CD4-positive, alpha-beta T cell treated with Interleukin-1 beta for 1 hour (primary cell): ENCODE measurements at regions not wholly inside any gene's neighbourhood (a gene's known extent, or its start where the extent isn't known, plus 50 kb on each side); places are given as distances from the start of the nearest gene placed in this dataset.
"Not testable (repeated sequence)": the region's sequence is repeated elsewhere in the genome, so short reads cannot be mapped to it uniquely, and the experiment has no call there.

Source experiments
- DNase-seq, 2 donors: peaks; one replicate each; pipeline ENCODE4 v3.0.0-alpha.2; 2020 to 2022

DNA sequence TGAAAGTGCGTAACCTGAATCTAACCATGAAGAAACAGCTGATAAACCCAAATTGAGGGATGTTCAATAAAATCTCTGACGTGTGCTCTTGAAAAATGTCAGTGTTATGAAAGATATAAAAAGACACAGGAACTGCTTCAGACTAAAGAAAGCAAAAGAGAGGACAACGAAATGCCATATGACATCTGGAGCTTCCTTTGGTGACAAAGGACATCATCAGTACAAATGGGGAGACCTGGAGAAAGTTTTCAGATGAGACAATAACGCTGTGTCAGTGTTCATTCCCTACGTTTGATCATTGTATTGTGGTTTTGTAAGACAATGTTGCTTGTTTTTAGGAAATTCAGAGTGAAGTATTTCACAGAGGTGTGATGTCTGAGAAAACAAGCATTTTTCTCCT, 125.9 kb upstream of the MAP1LC3B2 start:
- no peak for DNase-seq

DNA sequence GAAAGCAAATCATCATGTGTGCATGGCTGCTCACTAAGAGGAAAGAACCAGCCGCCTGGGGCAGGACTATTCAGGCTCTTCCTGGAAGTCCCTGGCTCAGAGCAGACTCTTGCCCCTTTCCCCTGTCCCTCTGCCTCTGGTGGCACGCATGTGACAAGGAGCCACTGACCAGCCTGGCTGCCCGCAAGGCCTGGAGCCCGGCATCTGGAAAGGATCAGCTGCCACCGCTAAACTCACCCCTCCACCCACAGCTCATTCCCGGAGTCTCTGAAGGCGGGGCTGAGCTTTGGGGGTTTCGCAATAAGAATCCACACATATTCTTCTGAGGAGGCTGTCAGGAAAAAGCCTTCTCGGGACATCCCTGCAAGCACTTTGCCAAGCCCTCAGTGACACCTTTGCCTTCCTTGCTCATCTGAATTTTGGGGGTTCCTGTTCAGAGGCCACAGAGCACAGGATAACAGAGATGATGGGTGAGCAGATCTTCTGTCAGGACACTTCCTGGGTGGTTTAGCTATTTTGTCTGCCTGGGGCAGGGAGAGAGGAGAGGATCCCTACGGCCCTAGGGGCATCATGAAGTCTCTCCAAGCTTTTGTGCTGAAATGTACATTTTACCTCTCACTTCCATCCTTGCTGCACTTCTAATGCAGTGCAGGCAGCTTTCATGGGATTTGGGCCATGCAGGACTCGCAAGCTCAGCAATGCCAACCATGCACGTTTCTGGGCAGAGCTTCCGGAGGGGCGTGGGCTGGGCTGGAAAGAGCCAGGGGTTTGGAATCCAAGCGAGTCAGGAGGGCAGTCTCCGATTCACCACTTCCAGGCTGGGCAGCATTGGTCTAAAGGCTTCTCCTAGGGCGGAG, 124.8 kb upstream of the MAP1LC3B2 start:
- DNase-seq: peak in 1 of 2 donors; percentile 15

DNA sequence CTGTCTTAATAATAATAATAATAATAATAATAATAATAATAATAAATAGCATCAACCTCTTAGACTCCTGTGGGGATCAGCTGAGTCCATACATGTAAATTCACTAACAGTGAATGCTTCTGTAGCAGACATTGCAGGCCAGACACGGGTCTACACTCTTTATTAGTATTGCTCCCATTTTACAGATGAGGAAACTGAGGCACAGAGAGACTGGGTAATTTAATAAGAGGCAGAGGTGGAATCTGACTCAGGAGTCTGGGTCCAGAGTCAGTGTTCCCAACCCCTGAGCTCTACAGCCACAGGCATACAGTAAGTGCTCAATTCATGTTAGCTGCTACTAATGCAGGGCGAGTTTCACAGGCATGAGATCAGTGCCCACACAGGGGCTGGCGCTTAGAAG, 123.2 kb upstream of the MAP1LC3B2 start:
- no peak for DNase-seq

DNA sequence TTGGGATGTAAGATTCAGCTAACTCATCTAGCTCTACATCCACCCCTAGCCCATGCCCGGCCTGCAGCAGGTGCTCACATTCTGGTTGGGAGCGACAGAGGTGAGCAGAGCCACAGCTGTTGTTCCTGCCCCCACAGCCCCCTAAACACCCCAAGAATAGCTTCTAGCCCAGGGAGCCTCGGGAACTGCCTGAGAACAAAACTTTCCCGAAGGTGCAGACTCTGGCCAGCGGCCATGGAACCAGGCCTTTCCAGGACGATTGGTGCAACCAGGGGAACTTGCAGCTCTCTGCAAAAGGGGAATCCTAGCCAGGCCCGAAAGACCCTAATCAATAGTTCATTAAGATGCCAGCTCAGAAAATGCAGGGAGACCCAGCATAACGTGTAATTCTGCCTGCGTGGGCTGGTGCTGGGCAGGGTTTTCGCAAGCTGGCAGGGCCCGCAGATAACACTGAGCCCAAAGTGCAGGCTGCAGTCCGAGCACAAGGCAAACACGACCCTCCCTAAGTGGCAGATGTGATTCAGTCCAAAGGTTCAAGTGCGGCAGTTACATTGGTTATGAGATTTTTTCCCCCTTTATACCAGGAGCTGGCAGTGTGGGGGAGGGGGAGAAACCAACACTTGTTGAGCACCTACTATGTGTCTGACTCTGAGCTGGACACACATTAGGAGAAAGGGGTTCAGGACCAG, 122.5 kb upstream of the MAP1LC3B2 start:
- no peak for DNase-seq

DNA sequence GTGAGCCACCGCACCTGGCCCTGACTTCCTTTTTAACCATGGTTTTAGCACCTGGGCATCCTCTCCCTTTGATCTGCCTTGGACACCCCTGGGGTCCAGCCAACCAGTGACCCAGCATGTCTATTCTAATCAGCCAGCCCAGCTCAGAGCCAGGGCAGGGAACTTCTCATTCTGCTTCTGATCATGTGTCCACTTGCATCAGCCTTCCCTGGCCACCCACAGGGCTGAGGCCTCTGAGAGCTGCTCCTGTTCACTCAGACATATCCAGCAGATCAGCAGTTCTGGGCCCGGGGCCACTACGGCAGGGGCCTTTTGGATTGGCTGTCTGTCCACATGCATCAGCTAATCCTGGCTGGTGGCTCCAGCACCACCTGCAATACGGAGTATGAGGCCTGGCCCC, 117.9 kb upstream of the MAP1LC3B2 start:
- DNase-seq: peak in 1 of 2 donors; percentile 11

DNA sequence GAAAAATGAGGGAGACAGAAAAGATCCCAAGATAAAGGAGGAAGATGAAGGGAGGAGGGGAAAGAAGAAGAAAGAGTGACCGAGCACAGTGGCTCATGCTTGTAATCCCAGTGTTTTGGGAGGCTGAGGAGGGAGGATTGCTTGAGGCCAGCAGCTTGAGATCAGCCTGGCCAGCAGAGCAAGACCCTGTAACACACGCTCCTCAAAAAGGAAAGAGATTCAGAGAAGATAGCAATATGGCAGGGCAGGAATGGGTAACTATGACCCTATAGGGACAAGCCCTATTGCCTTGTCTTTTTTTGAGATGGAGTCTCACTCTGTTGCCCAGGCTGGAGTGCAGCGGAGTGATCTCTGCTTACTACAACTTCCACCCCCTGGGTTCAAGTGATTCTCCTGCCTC, 116.9 kb upstream of the MAP1LC3B2 start:
- no peak for DNase-seq

DNA sequence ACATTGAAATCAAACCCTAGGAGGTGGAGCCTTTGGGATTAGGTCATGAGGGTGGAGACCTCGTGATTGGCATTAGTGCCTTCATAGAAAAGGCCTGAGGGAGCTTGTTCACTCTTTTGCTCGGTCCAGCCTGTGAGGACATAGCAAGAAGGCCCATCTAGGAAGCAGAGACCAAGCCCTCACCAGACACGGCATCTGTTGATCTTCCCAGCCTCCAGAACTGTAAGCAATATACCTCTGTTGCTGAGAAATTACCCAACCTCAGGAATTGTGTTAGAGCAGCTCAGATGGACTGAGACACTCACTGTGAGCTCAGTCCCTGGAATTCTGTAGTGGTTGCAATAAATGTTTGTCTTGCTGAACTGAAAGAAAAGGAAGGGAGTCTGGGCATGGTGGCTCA, 116.2 kb upstream of the MAP1LC3B2 start:
- DNase-seq: no peak

DNA sequence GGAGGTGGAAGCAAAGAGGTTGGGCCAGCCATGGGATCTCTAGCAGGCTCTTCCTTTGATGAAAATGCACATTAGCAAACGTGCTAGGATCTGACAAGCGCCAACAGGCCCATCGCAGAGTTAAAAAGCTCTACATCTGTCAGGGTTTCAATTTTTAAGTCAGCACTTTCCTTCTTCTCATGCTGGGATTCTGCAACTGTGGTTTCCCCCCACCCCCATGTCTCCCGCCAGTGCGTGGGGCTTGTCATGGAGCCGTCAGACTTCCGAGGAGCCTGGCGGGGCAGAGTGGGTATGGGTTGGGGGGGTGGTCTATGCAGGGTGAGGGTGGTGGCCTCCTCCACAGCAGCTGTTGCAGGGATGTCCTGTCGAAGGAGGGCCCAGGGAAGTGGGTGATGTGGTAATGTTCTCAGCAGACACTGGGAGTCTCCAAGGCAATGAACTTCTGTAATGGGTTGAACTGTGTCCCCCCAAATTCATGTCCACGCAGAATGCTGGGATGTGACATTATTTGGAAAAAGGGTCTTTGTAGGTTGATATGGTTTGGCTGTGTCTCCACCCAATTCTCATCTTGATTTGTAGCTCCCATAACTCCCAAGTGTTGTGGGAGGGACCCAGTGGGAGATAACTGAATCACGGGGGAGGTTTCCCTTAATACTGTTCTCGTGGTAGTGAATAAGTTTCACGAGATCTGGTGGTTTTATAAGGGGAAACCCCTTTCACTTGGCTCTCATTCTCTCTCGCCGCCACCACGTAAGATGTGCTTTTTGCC, 115.2 kb upstream of the MAP1LC3B2 start:
- DNase-seq: peak in 1 of 2 donors; percentile 19

DNA sequence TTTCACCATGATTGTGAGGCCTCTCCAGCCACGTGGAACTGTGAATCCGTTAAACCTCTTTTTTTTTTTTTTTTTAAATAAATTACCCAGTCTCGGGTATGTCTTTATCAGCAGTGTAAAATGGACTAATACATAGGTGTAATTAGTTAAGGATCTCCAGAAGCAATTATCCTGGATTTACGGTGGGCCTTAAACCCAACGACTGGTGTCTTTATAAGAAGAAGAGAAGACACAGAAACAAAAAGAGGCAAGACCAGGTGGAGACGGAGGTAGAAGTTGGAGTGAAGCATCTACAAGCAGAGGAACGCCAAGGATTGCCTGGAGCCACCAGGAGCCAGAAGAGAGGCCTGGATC, 114.6 kb upstream of the MAP1LC3B2 start:
- DNase-seq: no peak

DNA sequence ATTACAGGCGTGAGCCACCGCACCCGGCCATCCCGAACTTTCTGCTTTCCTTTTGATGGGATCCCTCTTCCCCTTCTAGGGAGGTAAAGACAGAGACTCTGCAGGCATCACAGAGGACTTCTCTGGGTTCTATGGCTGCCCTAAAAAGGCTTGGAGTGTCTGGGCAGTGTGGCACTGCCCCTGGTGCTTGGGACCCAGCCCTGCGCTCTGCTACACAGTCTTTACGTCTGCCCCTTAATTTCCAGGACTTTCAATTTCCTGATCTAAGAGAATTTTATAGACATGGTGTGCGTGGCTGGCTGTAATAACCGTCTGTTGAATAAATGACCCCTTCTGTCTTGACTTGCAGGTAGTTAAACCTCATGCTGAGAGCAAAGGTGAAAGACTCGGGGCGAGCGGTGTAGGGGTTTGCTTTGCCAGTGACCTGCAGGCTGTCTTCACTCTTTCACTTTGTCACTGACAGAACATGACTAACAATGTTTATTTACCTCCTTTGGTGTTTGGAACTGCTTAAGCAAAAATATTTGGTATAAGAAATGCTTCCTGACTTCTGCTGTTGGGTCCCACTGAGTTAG, 110.9 kb upstream of the MAP1LC3B2 start:
- DNase-seq: no peak

DNA sequence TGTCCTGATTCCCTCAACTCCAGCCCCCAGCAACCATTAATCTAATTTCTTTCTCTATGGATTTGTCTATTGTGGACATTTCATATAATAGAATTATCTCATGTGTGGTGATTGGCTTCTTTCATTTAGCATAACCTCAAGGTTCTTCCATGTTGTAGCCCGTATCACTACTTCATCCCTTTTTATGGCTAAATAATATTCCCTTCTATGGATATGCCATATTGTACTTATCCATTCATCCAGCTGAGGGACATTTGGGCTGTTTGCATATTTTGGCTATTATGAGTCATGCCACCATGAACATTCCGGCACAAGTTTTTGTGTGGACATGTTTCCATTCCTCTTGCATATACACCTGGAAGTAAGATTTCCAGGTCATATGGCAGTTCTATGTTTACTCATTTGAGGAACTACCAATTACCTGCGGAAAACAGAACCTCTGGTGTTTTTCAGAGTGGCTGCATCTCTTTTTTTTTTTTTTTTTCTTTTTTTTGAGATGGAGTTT, 108.7 kb upstream of the MAP1LC3B2 start:
- no peak for DNase-seq

DNA sequence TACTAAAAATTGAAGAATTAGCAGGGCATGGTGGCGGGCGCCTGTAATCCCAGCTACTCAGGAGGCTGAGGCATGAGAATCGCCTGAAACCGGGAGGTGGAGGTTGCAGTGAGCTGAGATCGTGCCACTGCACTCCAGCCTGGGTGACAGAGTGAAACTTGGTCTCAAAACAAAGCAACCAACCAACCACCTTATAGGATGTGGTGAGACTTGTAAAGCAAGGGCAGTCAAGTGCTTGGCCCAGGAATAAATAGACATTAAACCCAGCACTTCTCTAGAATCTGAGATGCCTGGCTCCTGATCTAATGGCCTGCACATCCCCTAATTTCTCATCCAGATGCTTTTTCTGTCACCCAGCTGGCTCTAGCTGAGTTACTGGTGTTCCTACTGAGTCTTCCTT, 106.2 kb upstream of the MAP1LC3B2 start:
- not testable (repeated sequence) for DNase-seq

DNA sequence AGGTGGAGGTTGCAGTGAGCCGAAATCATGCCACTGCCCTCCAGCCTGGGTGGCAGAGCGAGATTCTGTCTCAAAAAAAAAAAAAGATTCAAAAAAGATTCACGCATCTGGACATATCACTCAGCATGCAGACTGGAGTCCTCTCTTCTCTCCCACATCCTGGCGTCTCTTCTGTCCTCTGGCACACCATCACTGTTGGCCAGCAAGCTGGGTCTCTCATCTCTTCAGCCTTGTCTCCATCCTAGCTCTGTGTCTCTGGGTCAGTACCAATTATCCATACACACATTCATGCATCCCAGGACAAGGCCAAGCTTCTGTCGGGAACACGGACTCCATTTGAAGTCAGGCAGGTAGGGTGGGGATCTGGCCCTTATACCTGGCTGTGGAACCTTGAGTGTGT, 105.5 kb upstream of the MAP1LC3B2 start:
- DNase-seq: no peak

DNA sequence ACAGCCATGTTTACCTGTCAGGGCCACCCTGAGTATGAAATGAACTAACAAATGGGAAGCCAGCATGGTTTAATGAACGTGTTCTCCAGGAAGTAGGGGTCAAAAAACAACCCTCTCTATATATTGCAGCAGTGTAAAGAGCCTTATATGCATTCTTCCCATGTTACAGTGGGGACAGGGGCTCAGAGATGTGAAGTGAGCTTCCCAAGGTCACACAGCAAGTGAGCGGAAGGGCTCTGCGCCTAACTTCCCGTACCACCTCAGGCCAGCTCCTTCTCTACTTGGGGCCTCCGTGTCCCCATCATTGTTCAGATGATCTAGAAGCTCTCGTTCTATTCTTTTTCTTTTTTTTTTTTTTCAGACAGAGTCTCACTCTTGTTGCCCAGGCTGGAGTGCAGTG, 105.1 kb upstream of the MAP1LC3B2 start:
- no peak for DNase-seq

DNA sequence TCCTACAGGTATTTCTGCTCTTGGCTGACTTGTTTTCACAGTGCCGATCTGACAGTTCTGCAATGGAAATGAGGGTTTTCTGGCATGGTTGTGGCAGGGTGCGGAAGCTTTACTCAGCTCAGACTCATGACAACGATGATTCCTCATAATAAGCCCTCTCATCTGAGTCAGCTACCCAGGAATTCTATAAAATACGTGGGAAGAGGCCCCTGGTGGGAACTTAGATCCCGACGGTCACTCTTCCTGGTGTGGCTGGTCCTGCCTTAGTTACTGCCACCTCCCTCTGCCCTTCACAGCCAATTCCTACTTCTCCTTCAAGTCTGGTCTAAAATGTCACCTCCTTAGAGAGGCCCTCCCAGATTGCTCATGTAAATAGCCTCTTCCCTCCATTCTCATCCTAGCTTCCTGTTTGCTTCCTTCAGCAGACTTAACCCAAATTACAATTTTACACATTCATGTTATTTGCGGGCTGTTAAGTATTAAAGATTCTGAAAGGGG, 104.2 kb upstream of the MAP1LC3B2 start:
- no peak for DNase-seq

DNA sequence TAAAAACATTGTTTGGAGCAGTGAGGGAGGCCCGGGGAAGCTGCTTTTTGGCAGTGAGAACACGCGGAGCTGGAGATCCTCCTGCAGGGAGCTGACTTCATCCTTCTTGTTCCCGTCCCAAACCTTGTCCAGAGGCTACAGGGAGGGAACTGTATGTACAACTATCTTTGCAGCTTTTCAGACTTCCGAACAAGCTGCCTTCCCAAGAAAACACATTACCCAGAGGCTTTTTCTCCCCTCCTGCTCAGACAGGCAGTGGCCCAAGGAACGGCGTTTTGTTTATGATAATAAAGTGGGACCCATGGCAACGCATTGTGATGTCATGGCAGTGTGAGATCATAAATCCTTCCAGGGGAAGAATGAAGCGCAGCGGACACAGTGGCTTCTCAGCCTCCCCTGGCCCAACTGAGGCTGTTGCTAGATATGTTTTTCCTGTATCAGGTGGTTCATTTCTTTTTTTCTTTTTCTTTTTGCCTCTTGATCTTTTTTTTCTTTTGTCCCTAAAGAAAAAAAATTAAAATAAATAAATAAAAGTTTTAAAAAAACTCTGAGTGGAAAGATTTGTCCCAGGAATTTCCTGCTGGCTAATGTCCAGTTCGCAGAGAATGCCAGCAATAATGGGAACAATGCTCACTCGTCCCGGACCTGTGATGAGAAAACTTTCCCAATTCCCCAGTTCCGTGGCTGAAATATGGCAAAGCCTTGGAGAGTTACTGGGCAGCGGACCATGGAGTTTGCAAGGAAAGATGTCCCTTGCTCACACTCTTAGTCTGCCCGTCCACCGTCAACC, 103.4 kb upstream of the MAP1LC3B2 start:
- DNase-seq: peak; percentile 23 to 56

DNA sequence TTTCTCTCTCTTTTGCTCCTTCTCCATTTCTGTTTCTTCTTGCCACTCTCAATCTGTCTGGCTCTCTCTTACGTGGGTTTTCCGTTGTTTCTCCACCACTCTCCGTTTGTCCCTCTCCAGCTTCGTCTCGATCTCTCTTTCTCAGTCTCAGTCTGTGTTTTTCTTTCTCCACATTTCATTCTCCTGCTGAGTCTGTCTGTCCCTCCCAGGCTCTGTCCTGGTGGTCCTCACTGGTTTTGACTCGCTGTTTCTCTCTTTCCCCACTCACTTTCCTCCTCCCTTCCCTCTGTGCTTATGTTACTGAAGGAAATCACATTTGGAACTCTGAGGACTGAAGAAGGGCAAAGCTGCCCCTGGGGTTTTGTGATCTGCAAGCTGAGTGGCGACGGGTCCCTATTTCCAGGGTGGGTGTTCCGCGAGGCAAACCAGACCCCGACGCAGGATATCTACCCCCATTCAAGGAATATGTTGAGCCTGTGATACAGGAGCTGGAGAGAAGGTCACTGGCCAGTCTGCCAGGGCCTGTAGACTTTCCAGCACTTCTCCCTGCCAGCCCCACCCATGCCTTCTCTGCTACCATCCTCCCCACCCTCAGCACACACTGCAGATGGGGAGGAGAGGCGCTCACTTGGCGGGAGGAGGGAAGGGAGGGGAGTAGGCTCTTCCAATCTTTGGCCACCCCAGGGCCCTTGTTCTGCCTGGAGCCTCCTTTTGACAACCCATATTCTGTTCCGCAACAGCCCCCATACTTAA, 102.7 kb upstream of the MAP1LC3B2 start:
- DNase-seq: no peak

DNA sequence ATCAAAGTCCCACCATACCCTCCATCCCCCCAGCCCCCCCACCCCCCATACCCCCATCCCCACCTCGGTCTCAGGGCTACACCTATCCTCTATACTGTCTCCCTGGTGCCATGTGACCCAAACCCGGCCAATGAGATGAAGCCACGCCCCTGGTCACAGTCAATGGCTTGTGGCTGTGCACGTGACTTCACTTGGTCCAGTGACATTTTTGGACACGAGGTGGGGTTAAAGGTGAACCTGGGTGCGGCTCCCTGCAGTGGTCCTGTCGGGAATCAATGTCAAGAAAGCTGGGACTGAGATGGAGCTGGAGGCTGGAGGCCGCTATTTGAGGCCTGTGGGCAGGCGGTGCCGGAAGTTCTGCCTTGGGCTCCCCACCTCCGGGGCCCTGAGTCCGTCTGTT, 100.7 kb upstream of the MAP1LC3B2 start:
- DNase-seq: no peak

DNA sequence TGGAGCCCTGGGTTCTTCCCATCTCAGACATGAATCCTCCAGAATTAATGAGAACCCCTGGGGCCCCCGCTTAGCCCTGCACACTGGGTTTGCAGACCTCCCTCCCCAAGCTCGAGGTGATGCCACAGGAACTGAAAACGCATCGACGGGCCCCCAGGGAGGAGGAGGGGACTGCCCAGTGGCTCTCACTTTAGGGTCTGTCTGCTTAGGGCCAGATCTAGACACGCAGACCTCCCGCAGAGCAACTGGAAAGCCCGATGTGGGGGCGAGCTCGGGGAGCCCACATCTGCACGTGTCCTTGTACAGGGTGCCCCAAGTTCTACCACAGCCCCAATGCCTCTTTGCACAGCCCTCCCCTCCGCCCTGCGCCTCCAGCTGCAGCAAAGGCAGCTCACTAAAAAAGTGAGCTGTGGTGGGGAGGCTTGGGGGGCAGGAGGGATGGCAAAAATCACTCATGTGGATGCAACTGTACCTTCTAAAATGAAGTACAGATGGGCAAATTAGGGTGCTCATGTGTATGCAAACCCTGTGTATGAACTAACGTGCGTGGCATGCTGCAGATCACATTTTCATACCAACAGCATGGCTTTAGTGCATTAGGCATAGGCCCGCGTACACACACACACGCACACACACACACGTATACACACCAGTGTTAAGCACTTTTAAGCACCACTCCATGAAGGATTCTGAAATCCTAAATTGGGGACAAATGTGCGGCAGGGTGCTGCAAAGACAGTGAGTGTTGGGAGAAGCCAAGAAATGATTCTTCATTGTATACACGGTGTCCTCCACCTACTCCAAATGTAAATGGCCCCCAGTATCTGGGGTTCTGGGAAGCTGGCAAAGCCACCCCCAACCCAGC, 99.9 kb upstream of the MAP1LC3B2 start:
- no peak for DNase-seq

DNA sequence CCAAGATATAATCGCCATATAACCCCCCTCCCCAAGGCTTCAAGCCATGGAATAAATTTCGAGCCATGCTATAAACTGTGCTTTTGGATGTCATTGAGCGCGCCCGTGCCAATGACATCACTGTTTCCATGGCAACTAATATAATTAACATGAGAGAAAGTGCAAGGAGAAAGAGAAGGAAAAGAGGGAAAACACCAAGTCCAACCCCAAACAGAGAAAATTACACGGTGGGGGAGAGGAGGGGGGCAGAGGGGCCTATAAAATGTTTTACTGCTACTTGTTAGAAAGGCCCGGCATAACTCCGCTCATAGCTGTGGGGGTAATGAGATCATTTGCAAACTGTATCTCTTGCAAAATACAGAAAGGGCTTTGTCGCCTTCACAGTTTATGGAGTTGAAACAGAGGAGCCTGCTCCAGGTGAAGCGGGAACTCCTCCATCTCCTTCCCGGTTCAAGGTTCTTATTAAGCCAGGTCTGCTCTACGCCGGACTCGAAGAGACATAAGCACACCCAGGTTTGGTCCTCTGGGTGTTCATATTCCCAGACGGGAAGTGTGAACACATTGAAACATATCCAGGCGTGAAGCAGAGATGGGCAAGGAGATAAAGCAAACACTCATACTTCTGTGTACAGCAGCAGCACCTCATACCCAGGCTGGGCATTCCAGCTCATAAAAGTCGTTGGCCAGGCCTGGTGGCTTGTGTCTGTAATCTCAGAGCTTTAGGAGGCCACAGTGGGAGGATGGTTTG, 99.1 kb upstream of the MAP1LC3B2 start:
- DNase-seq: no peak
